Gastrocnemius medialis (tissue), 4 donors: ENCODE measurements at regions not wholly inside any gene's neighbourhood (a gene's known extent, or its start where the extent isn't known, plus 50 kb on each side); places are given as distances from the start of the nearest gene placed in this dataset.

Experiments used
- CTCF ChIP-seq, 5 experiments: fragments of 450-650 bp in 3 of 5; fragments of 200-600 bp in 2 of 5; sonication (generic) in 2 of 5; IDR thresholded peaks in 4 of 5; conservative IDR thresholded peaks in 1 of 5; 1 replicate in 4 of 5; 2 replicates in 1 of 5; pipeline ENCODE4 v1.5.1; 2016 to 2019; ENCODE audit warnings: antibody characterized with exemption in 5 of 5, mild to moderate bottlenecking in 3 of 5, moderate library complexity in 3 of 5
- POLR2A ChIP-seq, 2 donors: fragments of 450-650 bp; IDR thresholded peaks; one replicate each; pipeline ENCODE4 v1.6.1; 2017; ENCODE audit warnings: antibody characterized with exemption in 2 of 2, mild to moderate bottlenecking in 2 of 2, moderate library complexity in 2 of 2

- no peak for TF ChIP-seq CTCF (IDR thresholded peaks at IDR 0.05 in 4 of 5, conservative IDR thresholded peaks at IDR 0.05 in 1 of 5)
- no peak for TF ChIP-seq POLR2A (IDR thresholded peaks at IDR 0.05)
Measured at GRCh38 chr1:34488080-34488708, 266.7 kb upstream of the GJB5 start.
